Epithelial cell of proximal tubule (primary cell): ENCODE measurements at regions not wholly inside any gene's neighbourhood (a gene's known extent, or its start where the extent isn't known, plus 50 kb on each side); places are given as distances from the start of the nearest gene placed in this dataset.

Experiments
- DNase-seq: peaks from one replicate; pipeline ENCODE4 v3.0.0-alpha.2; 2011; ENCODE audit warnings: low read depth
- H3K4me3 ChIP-seq: 2 replicates; pipeline ENCODE4 v1.5.1; 2011; ENCODE audit warnings: low read depth, mild to moderate bottlenecking, low read length
- TF ChIP-seq, protein P1 (sequence below): conservative IDR thresholded peaks from 2 replicates; pipeline ENCODE4 v1.5.1; 2012; ENCODE audit warnings: low read depth, mild to moderate bottlenecking, low read length

- TF ChIP-seq, protein P1, sequence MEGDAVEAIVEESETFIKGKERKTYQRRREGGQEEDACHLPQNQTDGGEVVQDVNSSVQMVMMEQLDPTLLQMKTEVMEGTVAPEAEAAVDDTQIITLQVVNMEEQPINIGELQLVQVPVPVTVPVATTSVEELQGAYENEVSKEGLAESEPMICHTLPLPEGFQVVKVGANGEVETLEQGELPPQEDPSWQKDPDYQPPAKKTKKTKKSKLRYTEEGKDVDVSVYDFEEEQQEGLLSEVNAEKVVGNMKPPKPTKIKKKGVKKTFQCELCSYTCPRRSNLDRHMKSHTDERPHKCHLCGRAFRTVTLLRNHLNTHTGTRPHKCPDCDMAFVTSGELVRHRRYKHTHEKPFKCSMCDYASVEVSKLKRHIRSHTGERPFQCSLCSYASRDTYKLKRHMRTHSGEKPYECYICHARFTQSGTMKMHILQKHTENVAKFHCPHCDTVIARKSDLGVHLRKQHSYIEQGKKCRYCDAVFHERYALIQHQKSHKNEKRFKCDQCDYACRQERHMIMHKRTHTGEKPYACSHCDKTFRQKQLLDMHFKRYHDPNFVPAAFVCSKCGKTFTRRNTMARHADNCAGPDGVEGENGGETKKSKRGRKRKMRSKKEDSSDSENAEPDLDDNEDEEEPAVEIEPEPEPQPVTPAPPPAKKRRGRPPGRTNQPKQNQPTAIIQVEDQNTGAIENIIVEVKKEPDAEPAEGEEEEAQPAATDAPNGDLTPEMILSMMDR: no peak
- no peak overlapping the region for H3K4me3 ChIP-seq
- no peak for DNase-seq
Observed at GRCh38 chr7:70944516-70944915, 187.4 kb upstream of the GALNT17 start.

GRCh38 chr7:70947181-70947580 is 184.8 kb upstream of the GALNT17 start:
- TF ChIP-seq, protein P1: no peak
- H3K4me3 ChIP-seq: no peak overlapping the region
- no peak for DNase-seq

GRCh38 chr7:70949862-70950261 is 182.1 kb upstream of the GALNT17 start:
- DNase-seq: no peak
- no peak overlapping the region for H3K4me3 ChIP-seq
- TF ChIP-seq, protein P1: no peak

- DNase-seq: no peak
- TF ChIP-seq, protein P1: no peak
- no peak overlapping the region for H3K4me3 ChIP-seq
Observed at GRCh38 chr7:70951271-70951962, 180.5 kb upstream of the GALNT17 start.

DNA sequence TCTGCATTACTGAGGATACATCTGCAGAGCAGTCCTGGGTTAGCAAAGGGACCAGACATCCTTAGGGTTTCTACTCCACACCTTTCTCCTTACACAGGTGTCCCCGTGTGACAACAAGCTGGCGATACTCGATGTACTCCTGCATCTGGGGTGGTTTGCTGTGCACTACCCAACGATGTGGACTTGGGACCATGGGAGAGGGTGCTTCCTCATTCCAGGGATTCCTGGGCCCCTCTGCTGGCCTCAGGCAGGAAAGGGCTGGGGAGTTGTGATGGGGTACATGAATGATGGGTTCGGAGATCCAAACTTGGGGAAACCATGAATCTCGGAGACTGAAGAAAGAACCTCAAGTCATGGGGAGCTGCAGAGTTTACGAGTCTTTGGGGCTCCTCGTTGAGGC is 179.6 kb upstream of the GALNT17 start:
- no peak for DNase-seq
- TF ChIP-seq, protein P1: no peak
- no peak overlapping the region for H3K4me3 ChIP-seq

GRCh38 chr7:70953331-70953741 is 178.6 kb upstream of the GALNT17 start:
- no peak overlapping the region for H3K4me3 ChIP-seq
- no peak for DNase-seq
- TF ChIP-seq, protein P1: no peak

- TF ChIP-seq, protein P1: no peak
- DNase-seq: no peak
- H3K4me3 ChIP-seq: no peak overlapping the region
Observed at GRCh38 chr7:70953796-70954195, 178.1 kb upstream of the GALNT17 start.
